Neuronal stem cell (in vitro differentiated cells): ENCODE measurements at regions not wholly inside any gene's neighbourhood (a gene's known extent, or its start where the extent isn't known, plus 50 kb on each side); places are given as distances from the start of the nearest gene placed in this dataset.

Experiments
- DNase-seq: peaks from one replicate; pipeline ENCODE4 v3.0.0-alpha.2; 2013; ENCODE audit warnings: low spot score
- H2AFZ ChIP-seq: one replicate; pipeline ENCODE4 v1.6.1; 2013; ENCODE audit warnings: mild to moderate bottlenecking, low read length, inconsistent platforms
- H2AK5ac ChIP-seq: 2 replicates; pipeline ENCODE4 v1.6.1; 2013; ENCODE audit warnings: low read depth, mild to moderate bottlenecking, inconsistent platforms, low read length, moderate library complexity, mixed read lengths
- H2BK120ac ChIP-seq: 2 replicates; pipeline ENCODE4 v1.6.1; 2013; ENCODE audit warnings: low read depth, mild to moderate bottlenecking, inconsistent platforms, low read length, moderate library complexity, mixed read lengths
- H2BK12ac ChIP-seq: one replicate; pipeline ENCODE4 v1.6.1; 2013; ENCODE audit warnings: low read length, inconsistent platforms
- H2BK15ac ChIP-seq: 2 replicates; pipeline ENCODE4 v1.6.1; 2013; ENCODE audit warnings: mild to moderate bottlenecking, low read length, inconsistent platforms, mixed read lengths
- H2BK5ac ChIP-seq: one replicate; pipeline ENCODE4 v1.6.1; 2013; ENCODE audit warnings: inconsistent platforms, mild to moderate bottlenecking, low read length, moderate library complexity
- H3K14ac ChIP-seq: one replicate; pipeline ENCODE4 v1.6.1; 2013; ENCODE audit warnings: low read length, inconsistent platforms
- H3K18ac ChIP-seq: 2 replicates; pipeline ENCODE4 v1.6.1; 2013; ENCODE audit warnings: low read length, inconsistent platforms
- H3K23ac ChIP-seq: 2 replicates; pipeline ENCODE4 v1.6.1; 2013; ENCODE audit warnings: low read depth, mild to moderate bottlenecking, mixed read lengths, low read length, inconsistent platforms; ENCODE audit not compliant: poor library complexity
- H3K27ac ChIP-seq: replicated peaks from 3 replicates; pipeline ENCODE4 v1.5.1; 2013; ENCODE audit warnings: low read length, inconsistent platforms
- H3K27me3 ChIP-seq, 3 experiments: 2 replicates each; pipeline ENCODE4 v1.6.1; 2013; ENCODE audit warnings: low read length in 3 of 3, mild to moderate bottlenecking in 2 of 3, inconsistent platforms in 1 of 3, low read depth in 1 of 3, mixed read lengths in 1 of 3, moderate library complexity in 1 of 3; ENCODE audit not compliant: control insufficient read depth in 3 of 3, insufficient read depth in 3 of 3
- H3K36me3 ChIP-seq, 2 donors: replicated peaks in 1 of 2; 2 replicates each; pipeline ENCODE4 v1.6.1; 2013; ENCODE audit warnings: low read length in 2 of 2; ENCODE audit not compliant: control insufficient read depth in 2 of 2, insufficient read depth in 2 of 2
- H3K4ac ChIP-seq: 2 replicates; pipeline ENCODE4 v1.6.1; 2013; ENCODE audit warnings: inconsistent platforms, mild to moderate bottlenecking, low read length, moderate library complexity
- H3K4me1 ChIP-seq, 2 donors: 1 replicate in 1 of 2; 2 replicates in 1 of 2; pipeline ENCODE4 v1.6.1; 2013; ENCODE audit warnings: low read length in 2 of 2, low read depth in 1 of 2; ENCODE audit not compliant: control insufficient read depth in 2 of 2, insufficient read depth in 1 of 2
- H3K4me2 ChIP-seq: one replicate; pipeline ENCODE4 v1.6.1; 2013; ENCODE audit warnings: mild to moderate bottlenecking, low read length, inconsistent platforms; ENCODE audit not compliant: insufficient read depth, poor library complexity, severe bottlenecking
- H3K4me3 ChIP-seq, 2 donors: 2 replicates each; pipeline ENCODE4 v1.5.1; 2013; ENCODE audit warnings: low read length in 2 of 2, mild to moderate bottlenecking in 2 of 2, inconsistent platforms in 1 of 2, moderate library complexity in 1 of 2
- H3K79me1 ChIP-seq: one replicate; pipeline ENCODE4 v1.6.1; 2013; ENCODE audit warnings: low read depth, mild to moderate bottlenecking, inconsistent platforms, low read length, moderate library complexity
- H3K9ac ChIP-seq: one replicate; pipeline ENCODE4 v1.6.1; 2013; ENCODE audit warnings: mild to moderate bottlenecking, low read depth, low read length, inconsistent platforms; ENCODE audit not compliant: poor library complexity
- H3K9me3 ChIP-seq, 2 donors: replicated peaks in 1 of 2; 2 replicates each; pipeline versions ENCODE3 to v1.6.1; 2013; ENCODE audit warnings: low read length in 2 of 2, mild to moderate bottlenecking in 2 of 2, inconsistent platforms in 1 of 2, low read depth in 1 of 2, mixed read lengths in 1 of 2, moderate library complexity in 1 of 2; ENCODE audit not compliant: control insufficient read depth in 2 of 2, insufficient read depth in 1 of 2
- H4K8ac ChIP-seq: one replicate; pipeline ENCODE4 v1.6.1; 2013; ENCODE audit warnings: low read depth, mild to moderate bottlenecking, inconsistent platforms, low read length, moderate library complexity
- H4K91ac ChIP-seq: one replicate; pipeline ENCODE4 v1.6.1; 2013; ENCODE audit warnings: low read length, low read depth, mild to moderate bottlenecking, inconsistent platforms; ENCODE audit not compliant: poor library complexity
- WGBS, 2 donors: extraction: QIAGEN DNeasy Blood & Tissue Kit; methylation state at CpG; one replicate each; pipeline ENCODE4 v1.1.7; 2013; ENCODE audit warnings: missing lambda C conversion rate in 2 of 2, mixed read lengths in 1 of 2; ENCODE audit not compliant: insufficient read length in 2 of 2, insufficient replicate concordance in 1 of 2; ENCODE audit errors: extremely low coverage in 2 of 2; 5-methylcytosine and 5-hydroxymethylcytosine counted together

GRCh38 chr13:99905814-99906213, 65.8 kb downstream of the ZIC5 start:
- Histone ChIP-seq H3K27me3 (no peaks in the 10 kb centered on the region), H3K4me1 (peaks cover 5 to 7% of the 10 kb centered on the region in 2 donors), H3K14ac (no peak overlapping the region), H2BK12ac (no peak overlapping the region), H3K4ac (no peak overlapping the region), H2AFZ (no peak overlapping the region), H3K18ac (peak overlapping the region; percentile 23), H2BK15ac (no peak overlapping the region), H3K4me3 (no peak overlapping the region), H2AK5ac (no peak overlapping the region), H3K27ac (no peak overlapping the region), H3K36me3 (no peaks in the 10 kb centered on the region), H4K8ac (no peak overlapping the region), H3K9ac (no peak overlapping the region), H3K9me3 (peaks cover 0 to 2% of the 10 kb centered on the region in 2 donors), H3K79me1 (no peaks in the 10 kb centered on the region), H2BK120ac (no peak overlapping the region), H4K91ac (no peak overlapping the region), H3K4me2 (no peak overlapping the region), H2BK5ac (no peak overlapping the region), H3K23ac (no peak overlapping the region)
- WGBS, 2 donors = no CpG with 5 or more reads among the region's 4 CpGs
- no peak for DNase-seq

- no peak overlapping the region for H2AFZ ChIP-seq
- no peak overlapping the region for H3K27ac ChIP-seq
- no peaks in the 10 kb centered on the region for H3K27me3 ChIP-seq
- WGBS, 2 donors = no CpG with 5 or more reads among the region's 5 CpGs
- H3K14ac ChIP-seq = no peak overlapping the region
- H3K4me2 ChIP-seq = no peak overlapping the region
- H3K4me3 ChIP-seq = no peak overlapping the region
- H4K91ac ChIP-seq = no peak overlapping the region
- no peak for DNase-seq
- H3K79me1 ChIP-seq = no peaks in the 10 kb centered on the region
- H3K9me3 ChIP-seq = peaks cover 0 to 2% of the 10 kb centered on the region in 2 donors
- H3K4ac ChIP-seq = no peak overlapping the region
- H2BK5ac ChIP-seq = no peak overlapping the region
- no peak overlapping the region for H2BK12ac ChIP-seq
- H3K23ac ChIP-seq = no peak overlapping the region
- H2BK120ac ChIP-seq = no peak overlapping the region
- no peaks in the 10 kb centered on the region for H3K36me3 ChIP-seq
- H2BK15ac ChIP-seq = no peak overlapping the region
- H3K18ac ChIP-seq = no peak overlapping the region
- H2AK5ac ChIP-seq = no peak overlapping the region
- peaks cover 5 to 7% of the 10 kb centered on the region in 2 donors for H3K4me1 ChIP-seq
- no peak overlapping the region for H3K9ac ChIP-seq
- no peak overlapping the region for H4K8ac ChIP-seq
Measured at GRCh38 chr13:99905224-99905623, 66.3 kb downstream of the ZIC5 start.

GRCh38 chr13:99903140-99903539, 68.4 kb downstream of the ZIC5 start:
- peaks cover 4 to 7% of the 10 kb centered on the region in 2 donors for H3K4me1 ChIP-seq
- WGBS, 2 donors = 100% methylated on average over 2 of the region's 7 CpGs; no CpG with 5 or more reads in 1 of the 2 donors

GRCh38 chr13:99902657-99903056, 68.9 kb downstream of the ZIC5 start:
- no peaks in the 10 kb centered on the region for H3K36me3 ChIP-seq
- no peak overlapping the region for H2BK5ac ChIP-seq
- no peak overlapping the region for H2BK12ac ChIP-seq
- H4K91ac ChIP-seq = no peak overlapping the region
- H3K23ac ChIP-seq = no peak overlapping the region
- H3K4ac ChIP-seq = no peak overlapping the region
- H3K9me3 ChIP-seq = peaks cover 0 to 2% of the 10 kb centered on the region in 2 donors
- H3K4me3 ChIP-seq = no peak overlapping the region
- no peak overlapping the region for H3K27ac ChIP-seq
- no peak overlapping the region for H3K18ac ChIP-seq
- H3K4me2 ChIP-seq = no peak overlapping the region
- H3K4me1 ChIP-seq = peaks cover 2 to 5% of the 10 kb centered on the region in 2 donors
- H4K8ac ChIP-seq = no peak overlapping the region
- WGBS, 2 donors = no CpG with 5 or more reads among the region's 4 CpGs
- H3K9ac ChIP-seq = no peak overlapping the region
- no peak overlapping the region for H2BK15ac ChIP-seq
- no peaks in the 10 kb centered on the region for H3K79me1 ChIP-seq
- no peak overlapping the region for H2BK120ac ChIP-seq
- no peak overlapping the region for H3K14ac ChIP-seq
- no peak overlapping the region for H2AK5ac ChIP-seq
- H3K27me3 ChIP-seq = no peaks in the 10 kb centered on the region
- H2AFZ ChIP-seq = no peak overlapping the region
- DNase-seq = no peak

More at GRCh38 chr13:99903140-99903539, 68.4 kb downstream of the ZIC5 start:
- H2AK5ac ChIP-seq = no peak overlapping the region
- H3K9me3 ChIP-seq = peaks cover 0 to 2% of the 10 kb centered on the region in 2 donors
- H3K18ac ChIP-seq = peak overlapping the region; percentile 53
- H2BK5ac ChIP-seq = no peak overlapping the region
- H3K36me3 ChIP-seq = no peaks in the 10 kb centered on the region
- no peak overlapping the region for H4K8ac ChIP-seq
- H2AFZ ChIP-seq = no peak overlapping the region
- no peak for DNase-seq
- no peaks in the 10 kb centered on the region for H3K27me3 ChIP-seq
- no peak overlapping the region for H3K4ac ChIP-seq
- no peak overlapping the region for H2BK15ac ChIP-seq
- H3K14ac ChIP-seq = no peak overlapping the region
- no peak overlapping the region for H2BK12ac ChIP-seq
- H3K4me3 ChIP-seq = no peak overlapping the region
- no peak overlapping the region for H3K9ac ChIP-seq
- no peaks in the 10 kb centered on the region for H3K79me1 ChIP-seq
- H2BK120ac ChIP-seq = no peak overlapping the region
- H3K4me2 ChIP-seq = no peak overlapping the region
- H3K23ac ChIP-seq = no peak overlapping the region
- no peak overlapping the region for H3K27ac ChIP-seq
- peak overlapping the region; percentile 56 for H4K91ac ChIP-seq
